HG03378 (cell line): ENCODE measurements at regions not wholly inside any gene's neighbourhood (a gene's known extent, or its start where the extent isn't known, plus 50 kb on each side); places are given as distances from the start of the nearest gene placed in this dataset.
"Not testable (repeated sequence)": the region's sequence is repeated elsewhere in the genome, so short reads cannot be mapped to it uniquely, and the experiment has no call there.

ENCODE experiments used
- ATAC-seq: cut with Tn5 transposase; IDR thresholded peaks from one replicate; pipeline ENCODE4 v1.9.1; 2021; ENCODE audit warnings: mild to moderate bottlenecking, moderate library complexity; ENCODE audit not compliant: unreplicated experiment

DNA sequence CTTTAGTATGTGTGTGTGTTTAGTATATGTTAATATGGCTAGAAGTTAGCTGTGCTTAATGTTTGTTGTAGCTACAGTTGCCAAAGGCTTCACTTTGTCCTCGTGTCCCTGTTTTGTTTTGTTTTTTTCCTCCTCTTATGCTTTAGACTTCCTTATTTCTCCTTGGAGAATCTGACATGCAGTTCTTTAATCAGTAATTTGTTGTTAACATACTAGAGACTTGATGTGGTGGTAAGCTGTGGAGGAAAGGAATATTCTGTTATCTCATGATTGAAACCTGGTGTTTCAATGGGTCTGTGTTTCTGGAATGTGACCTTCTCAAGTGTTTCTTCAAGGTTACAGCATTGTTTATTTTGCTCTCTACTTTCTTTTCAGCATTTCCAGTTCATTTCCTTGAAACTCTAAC lies 515.6 kb upstream of the ST8SIA4 start:
- no peak for ATAC-seq

DNA sequence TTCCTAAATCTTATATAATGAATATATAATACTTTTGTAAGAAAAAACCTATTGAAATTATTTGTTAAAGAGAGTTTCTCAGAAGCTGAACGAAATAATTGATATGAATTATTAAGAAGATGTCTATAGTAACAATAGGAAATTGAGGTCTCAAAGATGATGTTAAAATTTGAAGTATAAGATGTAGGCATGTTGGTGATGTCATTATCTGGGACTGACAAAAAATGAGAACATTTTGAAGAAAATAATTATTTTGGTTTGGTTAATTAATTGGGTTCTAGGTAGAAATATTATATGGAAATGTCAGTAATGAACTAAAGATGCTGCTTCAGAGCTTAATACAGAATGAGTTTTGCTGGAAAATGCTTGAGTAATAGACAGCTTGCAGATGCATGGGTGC lies 501.4 kb upstream of the ST8SIA4 start:
- ATAC-seq: no peak

DNA sequence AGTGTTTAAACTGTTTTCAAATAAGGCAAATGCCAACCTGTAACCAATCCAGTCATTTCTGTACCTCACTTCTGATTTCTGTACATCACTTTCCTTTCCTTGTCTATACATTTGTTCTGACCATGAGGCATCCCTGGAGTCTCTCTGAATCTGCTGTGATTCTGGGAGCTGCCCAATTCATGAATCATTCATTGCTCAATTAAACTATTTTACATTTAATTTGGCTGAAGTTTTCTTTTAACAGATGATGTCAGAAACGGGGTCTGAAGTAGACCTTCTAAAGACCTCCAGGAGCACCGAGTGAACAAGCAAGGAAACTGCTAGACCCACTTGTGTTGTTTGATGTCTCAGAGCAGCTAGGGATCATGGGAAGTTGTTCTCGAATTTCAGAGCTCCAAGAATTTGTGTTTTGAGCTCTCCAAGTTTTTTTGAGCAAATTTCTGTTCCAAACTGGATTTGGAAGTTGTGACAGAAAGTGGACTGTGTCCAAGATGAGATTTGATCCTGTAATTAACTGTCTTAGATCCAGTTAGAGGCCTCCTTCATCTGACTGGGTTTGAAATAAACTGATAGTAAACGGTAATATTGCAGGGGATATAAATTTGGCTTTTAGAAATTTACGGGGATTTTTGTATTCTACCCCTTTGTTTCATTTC lies 490.8 kb upstream of the ST8SIA4 start:
- ATAC-seq: no peak

DNA sequence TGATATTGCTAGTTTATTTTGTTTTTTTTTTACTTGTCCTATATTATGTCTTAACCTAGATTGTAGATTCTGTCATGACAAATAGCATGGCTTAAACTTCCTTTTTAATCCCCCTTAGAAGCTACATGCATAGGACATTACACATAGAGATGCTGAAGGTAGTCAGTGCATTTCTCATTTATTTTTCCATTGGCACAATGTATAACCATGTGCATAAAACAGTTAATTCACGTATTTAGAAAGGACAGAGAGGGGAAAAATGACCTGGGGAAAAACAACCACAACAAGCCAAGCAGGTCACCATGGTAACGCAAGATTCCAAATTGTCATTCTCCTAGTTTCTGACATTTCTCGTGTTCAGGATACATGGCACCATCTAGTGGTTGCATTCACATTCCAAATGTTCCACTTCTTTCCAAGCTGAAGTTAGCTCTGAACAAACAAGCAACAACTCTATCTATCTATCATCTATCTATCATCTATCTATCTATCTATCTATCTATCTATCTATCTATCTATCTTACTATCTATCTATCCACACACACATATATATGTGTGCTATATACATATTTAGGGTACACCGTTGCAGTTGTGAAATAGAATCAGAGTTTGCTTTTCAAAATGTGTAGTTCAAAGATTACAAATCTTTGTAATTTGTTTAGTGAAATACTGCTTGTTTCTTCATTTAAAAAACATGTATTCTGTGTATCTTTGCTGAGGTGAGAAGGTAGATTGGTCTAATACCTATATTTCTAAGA lies 487.2 kb upstream of the ST8SIA4 start:
- ATAC-seq: peak; percentile 72

DNA sequence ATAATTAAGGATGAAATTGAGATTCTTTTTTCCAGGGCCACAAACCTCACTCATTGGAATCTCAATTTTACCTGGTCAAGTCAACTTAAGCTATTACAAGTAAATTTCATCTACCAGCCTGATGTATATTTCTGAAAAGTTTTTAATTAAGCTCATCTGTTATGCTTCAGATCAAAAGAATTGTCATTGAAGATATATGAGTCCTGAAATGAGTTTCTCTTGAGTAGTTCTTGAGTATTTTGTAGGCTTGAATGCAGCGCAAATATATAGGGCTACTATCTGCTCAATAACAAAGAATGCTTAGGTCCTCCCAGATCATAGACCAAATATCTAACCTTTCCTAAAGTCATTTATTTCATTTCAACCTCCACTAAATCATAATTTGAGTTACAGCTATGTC lies 482.2 kb upstream of the ST8SIA4 start:
- ATAC-seq: no peak

DNA sequence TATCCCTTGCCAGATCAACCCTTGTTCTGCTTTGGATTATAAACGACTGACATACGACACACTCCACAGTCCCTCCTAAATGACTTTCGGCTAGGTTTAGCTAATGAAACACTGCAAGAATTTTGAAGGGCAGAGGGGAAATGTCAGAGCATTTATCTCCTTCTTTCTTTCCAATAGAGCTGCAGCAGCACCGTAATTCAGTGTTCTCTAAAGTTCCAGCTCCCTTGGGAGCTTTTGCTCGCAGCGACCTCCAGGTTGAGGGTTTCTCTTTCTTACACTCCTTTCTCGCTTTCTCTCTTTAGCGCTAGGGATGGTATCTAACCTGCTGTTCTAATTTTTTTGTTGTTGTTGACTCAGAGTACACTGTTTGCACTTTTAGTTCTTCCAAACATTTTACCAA lies 467.1 kb upstream of the ST8SIA4 start:
- no peak for ATAC-seq

DNA sequence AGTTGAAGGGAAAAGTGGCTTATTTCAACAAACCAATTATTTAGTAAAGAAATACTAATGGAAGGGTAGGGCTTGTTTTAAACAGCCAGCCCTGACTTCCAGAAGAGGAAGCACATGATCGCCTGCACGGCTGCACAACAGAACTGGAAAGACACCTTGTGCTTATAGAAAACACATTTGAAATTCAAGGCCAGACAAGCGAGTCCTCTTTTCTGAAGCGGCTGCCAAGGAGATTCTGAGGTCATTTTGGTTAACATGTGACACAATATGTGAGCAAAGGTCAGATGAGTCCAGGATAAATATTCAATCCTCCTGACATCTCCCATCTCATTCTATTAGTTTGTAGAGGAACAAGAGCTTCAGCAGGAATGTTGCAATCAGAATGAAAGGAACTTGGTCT lies 461.4 kb upstream of the ST8SIA4 start:
- ATAC-seq: no peak

DNA sequence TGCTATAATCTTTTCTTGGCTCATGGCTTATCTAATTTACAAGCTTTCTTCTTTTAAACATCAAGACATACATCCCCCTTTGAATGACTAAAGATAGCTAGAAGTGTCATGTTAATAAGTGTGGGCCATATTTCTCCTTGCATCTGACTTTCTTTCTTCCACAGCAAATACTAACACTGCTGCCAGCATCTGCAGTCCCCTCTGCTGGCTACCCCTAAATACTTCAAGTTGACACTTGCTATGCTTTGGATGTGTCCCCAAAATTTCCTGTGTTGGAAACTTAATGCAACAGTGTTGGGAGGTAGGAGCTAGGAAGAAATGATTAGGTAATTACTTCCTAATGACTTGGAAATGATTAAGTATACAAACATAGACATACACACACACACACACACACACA lies 459.0 kb upstream of the ST8SIA4 start:
- no peak for ATAC-seq

DNA sequence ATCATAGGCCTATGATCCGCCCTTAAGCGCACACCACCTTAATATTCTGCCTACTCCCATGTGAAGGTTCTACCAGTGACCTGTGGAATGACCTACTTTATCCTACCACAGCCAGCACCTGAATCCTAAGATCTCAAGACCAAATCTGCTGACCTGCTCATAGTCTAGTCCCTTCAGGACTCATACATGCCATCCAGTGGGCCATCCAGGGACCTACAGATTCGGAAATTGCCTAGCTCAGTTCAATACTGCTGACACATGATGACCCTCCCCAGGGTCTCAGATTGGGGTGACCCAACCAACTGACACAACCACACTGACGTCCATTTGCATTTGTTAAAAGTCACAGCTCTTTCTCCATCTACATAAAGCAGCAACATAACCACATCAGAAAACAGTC lies 443.8 kb upstream of the ST8SIA4 start:
- no peak for ATAC-seq

DNA sequence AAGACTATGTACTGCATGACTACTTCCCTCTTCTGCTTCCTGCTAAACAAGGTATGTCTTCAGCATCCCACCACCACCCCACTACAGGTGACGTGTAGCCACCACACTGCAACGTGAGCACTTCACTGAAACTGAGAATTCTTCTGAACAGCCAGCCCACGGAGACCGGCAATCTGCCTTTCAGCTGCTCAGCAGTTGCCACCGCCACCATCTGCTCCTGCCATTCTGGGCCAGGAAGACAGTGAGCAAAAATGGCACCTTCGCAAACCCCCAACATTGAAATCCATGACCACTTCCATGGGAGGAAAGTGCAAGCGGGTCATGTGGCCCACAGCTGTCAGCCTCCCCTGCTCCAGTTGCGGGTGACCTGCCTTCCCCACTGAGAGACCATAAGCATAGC lies 443.4 kb upstream of the ST8SIA4 start:
- ATAC-seq: no peak

DNA sequence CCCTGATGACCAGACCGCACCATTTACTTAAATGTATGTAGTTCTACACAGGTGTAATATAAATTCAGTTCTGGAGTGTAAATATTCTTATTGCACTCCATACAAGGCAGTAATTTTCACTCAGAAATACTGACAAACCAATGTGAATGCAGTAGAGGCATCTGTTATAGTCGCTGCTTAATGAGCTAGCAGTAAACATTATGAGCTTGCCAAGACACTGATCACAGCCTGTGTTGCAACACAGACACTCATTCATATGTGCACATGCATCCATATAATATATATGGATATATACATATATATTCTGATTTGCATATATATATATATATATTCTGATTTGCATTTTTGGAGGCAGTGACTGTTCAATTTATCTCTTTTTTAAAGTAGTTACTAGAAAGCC lies 435.1 kb upstream of the ST8SIA4 start:
- ATAC-seq: no peak

DNA sequence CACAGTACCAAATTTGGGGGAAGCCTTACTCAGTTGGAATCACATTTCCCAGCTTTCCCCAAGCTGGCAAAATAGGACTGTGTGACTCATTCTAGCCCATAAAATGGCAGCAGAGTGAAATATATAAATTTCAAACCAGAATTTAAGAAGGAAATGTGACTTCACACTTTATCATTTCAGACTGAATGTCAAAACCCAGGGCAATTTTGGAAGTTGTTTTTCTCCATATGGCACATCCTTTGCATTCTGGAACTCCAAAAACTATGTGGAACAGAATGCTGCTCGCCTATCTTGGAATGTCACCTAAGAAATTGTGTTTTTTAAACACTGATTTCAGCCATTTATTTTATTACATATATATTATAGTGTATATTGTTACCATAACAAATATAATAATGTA lies 424.7 kb upstream of the ST8SIA4 start:
- ATAC-seq: no peak

DNA sequence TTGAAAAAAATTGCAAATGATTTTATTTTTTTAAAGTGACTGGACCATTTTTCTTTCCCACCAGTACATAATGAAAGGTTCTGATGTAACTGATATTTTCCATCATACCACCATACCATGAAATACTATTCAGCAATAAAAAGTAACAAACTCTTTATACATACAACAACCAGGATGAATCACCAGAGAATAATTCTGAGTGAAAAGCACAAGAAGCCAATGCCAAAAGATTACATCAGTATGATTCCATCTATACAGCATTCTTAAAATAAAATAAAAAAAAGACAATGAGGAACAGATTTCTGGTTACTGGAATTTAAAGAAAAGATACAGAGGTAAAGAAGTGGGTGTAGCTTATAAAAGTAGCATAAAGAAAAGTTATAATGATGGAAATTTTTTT lies 423.7 kb upstream of the ST8SIA4 start:
- no peak for ATAC-seq

DNA sequence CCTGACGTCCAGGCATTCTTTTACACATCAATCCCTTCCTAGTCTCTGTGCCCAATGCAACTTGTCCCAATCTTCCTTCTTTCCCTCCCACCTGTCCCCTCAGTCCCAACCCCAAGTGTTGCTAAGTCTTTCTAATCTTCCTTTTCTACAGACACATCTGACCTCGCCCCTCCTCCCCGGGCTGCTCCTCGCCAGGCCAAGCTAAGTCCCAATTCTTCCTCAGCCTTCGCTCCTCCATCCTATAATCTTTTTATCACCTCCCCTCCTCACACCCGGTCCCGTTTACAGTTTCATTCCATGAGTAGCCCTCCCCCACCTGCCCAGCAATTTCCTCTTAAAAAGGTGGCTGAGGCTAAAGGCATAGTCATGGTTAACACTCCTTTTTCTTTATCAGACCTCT lies 413.3 kb upstream of the ST8SIA4 start:
- ATAC-seq: not testable (repeated sequence)

DNA sequence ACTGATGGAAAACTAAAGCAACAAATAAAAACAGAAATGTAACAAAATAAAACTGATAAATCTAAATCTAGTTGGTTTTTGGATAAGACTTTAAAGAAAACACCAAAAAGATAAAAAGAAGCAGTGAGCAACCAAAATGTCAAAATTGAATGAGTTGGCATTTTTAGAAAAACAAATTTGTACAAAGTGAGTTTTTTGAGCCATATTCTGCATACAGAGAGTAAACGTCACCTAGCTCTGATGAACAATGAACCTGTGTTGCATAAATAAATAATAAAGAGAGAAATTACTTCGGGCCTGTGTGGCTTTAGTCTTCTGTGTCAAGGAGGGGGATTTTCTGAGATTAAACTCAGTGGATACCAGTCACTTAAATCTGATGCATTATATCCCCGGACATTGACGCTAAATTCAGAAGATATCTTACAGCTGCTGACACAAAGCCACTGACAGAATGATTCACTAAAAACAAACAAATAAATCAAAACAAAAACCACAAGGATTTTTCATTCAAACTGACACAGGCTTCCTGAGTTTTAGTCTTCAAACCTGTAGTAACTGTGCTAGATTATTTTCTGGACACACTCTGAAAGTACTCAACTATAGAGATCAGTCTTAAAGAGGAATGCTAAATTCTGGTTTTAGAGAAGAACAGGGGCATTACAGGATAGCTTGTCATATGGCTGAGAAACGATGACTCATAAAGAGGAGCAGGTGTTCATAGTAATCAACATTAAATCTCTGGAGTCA lies 403.5 kb upstream of the ST8SIA4 start:
- no peak for ATAC-seq

DNA sequence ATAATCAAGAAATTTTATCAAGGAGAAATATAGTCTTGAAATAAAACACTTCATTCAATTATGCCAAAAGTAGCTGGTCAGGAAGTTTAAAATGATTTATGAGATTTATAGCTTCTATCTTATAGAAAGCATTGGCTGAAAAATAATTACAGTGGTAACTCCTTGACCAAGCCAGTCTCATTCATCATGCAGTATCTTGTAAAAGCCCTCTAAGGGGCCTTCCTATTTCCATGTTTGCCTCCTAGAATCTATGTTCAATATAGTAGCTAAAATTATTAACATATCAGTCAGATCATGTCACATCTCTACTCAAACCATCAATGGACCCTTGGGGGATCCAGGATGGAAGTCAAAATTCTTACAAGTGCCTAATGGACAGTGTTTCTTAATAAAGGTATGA lies 393.4 kb upstream of the ST8SIA4 start:
- ATAC-seq: no peak

DNA sequence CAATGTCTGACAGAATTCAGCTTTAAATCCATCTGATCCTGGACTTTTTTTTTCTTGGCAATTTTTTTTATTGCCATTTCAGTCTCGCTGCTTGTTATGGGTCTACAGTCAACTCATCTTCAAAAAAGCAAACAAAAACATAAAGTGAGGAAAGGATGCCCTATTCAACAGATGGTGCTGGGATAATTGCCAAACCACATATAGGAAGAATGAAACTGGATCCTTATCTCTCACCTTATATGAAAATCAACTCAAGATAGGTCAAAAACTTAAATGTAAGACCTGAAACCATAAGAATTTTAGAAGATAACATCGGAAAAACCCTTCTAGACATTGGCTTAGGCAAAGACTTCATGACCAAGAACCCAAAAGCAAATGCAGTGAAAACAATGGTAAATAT lies 389.1 kb upstream of the ST8SIA4 start:
- ATAC-seq: no peak

DNA sequence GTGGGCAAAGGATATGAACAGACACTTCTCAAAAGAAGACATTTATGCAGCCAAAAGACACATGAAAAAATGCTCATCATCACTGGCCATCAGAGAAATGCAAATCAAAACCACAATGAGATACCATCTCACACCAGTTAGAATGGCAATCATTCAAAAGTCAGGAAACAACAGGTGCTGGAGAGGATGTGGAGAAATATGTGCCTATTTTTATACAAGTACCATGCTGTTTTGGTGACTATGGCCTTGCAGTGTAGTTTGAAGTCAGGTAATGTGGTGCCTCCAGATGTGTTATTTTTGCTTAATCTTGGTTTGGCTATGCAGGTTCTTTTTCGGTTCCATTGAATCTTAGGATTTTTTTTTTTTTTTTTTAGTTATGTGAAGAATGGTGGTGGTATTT lies 387.7 kb upstream of the ST8SIA4 start:
- not testable (repeated sequence) for ATAC-seq

DNA sequence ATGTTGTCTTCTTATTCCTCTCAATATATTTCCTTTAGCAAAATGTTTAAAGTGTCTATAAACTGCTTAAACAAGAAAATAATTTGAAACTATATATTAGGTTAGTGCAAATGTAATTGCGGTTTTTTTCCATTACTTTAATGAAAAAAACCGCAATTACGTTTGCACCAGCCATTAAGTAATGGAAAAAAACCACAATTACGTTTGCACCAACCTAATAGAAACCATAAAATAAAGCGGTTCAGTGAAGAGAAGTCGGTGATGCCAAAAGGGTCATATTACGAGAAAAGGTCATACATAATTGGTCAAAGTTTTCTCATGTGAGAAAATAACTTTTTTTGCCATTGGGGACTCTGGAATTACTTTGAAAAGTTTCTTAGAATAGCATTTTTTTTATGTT lies 385.6 kb upstream of the ST8SIA4 start:
- ATAC-seq: no peak

DNA sequence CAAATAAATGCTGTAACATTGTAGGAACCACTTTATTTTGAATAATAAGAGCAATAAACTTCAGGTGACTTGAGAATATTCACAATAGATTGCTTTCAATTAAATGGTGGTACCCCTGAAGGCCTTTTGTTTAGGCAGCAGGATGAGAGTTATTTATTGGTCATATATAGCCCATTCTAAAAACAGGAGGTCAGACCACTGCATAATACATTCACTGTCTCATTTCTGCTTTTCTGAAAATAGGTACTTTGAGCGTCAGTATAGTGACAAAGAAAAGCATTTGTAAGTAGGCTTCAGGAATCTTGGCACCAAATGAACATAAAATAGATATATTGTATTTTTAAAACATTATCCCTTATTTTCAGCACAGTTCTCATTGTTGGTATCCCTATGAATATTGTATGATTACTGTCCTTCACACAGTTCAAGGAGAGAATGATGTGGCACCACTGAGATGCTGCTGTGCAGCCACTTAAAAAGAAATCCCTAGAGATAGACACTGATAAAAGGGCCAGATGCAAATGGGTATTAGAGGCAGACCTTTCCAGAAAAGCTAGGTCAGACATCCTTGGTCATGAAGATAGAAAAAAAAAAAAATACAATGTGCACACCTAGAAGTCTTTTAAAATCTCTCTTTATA lies 381.8 kb upstream of the ST8SIA4 start:
- no peak for ATAC-seq

DNA sequence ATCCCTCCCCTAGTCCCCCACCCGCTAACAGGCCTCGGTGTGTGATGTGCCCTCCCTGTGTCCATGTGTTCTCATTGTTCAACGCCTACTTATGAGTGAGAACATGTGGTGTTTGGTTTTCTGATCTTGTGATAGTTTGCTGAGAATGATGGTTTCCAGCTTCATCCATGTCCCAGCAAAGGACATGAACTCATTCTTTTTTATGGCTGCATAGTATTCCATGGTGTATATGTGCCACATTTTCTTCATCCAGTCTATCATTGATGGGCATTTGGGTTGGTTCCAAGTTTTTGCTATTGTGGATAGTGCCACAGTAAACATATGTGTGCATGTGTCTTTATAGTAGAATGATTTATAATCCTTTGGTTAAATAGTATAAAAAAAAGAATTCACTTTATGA lies 380.9 kb upstream of the ST8SIA4 start:
- ATAC-seq: not testable (repeated sequence)

DNA sequence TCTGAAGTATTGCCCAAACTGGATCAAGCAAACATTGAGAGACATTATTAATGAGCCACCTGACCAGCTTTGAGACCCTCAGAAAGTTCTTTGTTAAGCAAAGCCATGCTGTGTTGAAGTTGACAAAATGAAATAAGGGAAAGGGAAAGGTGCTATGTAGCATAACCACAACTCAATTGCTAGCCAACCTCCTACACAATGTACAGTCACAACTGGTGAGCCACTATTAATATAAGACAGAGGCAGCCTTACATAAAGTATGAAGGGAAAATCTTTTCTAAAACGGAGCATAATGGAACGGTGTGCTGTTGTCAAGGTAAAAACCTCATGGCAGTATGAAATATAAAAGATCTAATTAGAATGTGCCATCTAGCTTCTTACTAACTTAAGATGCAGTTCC lies 375.8 kb upstream of the ST8SIA4 start:
- ATAC-seq: no peak
